A549 (cell line): ENCODE measurements at regions not wholly inside any gene's neighbourhood (a gene's known extent, or its start where the extent isn't known, plus 50 kb on each side); places are given as distances from the start of the nearest gene placed in this dataset.

Experiments
- CEBPB ChIP-seq, 2 experiments: fragments of >200 bp in 1 of 2; sonication (Bioruptor Twin) in 1 of 2; formaldehyde crosslinking in 1 of 2; IDR thresholded peaks; 2 replicates each; pipeline ENCODE4 v1.6.1; 2012 to 2016
- CHD2 ChIP-seq: fragments of 150-350 bp; IDR thresholded peaks from 2 replicates; pipeline ENCODE4 v1.6.1; 2014; ENCODE audit warnings: low read length; ENCODE audit not compliant: partially characterized antibody
- EP300 ChIP-seq, 2 experiments: fragments of >200 bp; sonication (Bioruptor Twin); formaldehyde crosslinking; IDR thresholded peaks; 2 replicates in 1 of 2; 3 replicates in 1 of 2; pipeline ENCODE4 v1.6.1; 2016 to 2017
- GATA3 ChIP-seq: IDR thresholded peaks from 2 replicates; pipeline ENCODE4 v1.6.1; 2012; ENCODE audit warnings: borderline replicate concordance
- HDAC2 ChIP-seq: fragments of 200-600 bp; sonication (generic); IDR thresholded peaks from 2 replicates; pipeline ENCODE4 v1.6.1; 2016
- POLR2A ChIP-seq: IDR thresholded peaks from 2 replicates; pipeline ENCODE4 v1.6.1; 2012; ENCODE audit warnings: mild to moderate bottlenecking, low read length
- RAD21 ChIP-seq, 2 experiments: fragments of >200 bp in 1 of 2; sonication (Bioruptor Twin) in 1 of 2; formaldehyde crosslinking in 1 of 2; IDR thresholded peaks in 1 of 2; conservative IDR thresholded peaks in 1 of 2; 2 replicates in 1 of 2; 3 replicates in 1 of 2; pipeline ENCODE4 v1.6.1; 2012 to 2018; ENCODE audit warnings: inconsistent platforms in 1 of 2
- RCOR1 ChIP-seq: fragments of 150-350 bp; IDR thresholded peaks from 2 replicates; pipeline ENCODE4 v1.6.1; 2014; ENCODE audit warnings: antibody characterized with exemption, low read length, low read depth
- SMC3 ChIP-seq: fragments of >200 bp; sonication (Bioruptor Twin); formaldehyde crosslinking; IDR thresholded peaks from 3 replicates; pipeline ENCODE4 v1.6.1; 2018; ENCODE audit warnings: inconsistent platforms
- TF ChIP-seq, protein P1 (sequence below): fragments of >200 bp; sonication (Bioruptor Twin); formaldehyde crosslinking; IDR thresholded peaks from 3 replicates; pipeline ENCODE4 v1.5.1; 2016

DNA sequence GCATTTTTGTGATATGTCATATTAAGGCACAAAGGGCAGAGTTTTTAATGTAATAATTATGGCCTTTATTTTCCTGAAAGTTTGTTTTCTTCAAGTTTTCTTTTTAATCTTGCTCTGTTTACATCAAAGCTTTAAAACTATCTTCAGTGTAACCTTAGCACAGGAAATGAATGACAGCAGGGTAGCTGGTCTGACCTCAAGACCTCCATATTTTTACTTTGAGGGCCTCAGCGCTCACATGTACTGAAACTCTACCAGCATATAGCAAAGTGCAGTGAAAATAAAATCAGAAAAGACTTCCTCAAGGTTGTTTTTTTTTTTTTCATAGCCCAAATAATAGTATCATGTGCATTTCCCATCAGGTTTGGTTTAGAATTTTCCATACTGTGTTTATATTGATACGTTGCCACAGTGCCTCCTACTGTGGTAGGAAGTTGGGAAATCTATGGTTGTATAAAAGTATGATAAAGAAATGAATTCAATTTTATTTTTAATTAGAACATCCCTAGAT lies 163.4 kb downstream of the UBE2E3 start:
- TF ChIP-seq POLR2A (no peak), RCOR1 (no peak), GATA3 (no peak), SMC3 (no peak), CEBPB (IDR thresholded peaks at IDR 0.05) (no peak), CHD2 (no peak), RAD21 (conservative IDR thresholded peaks at IDR 0.05 in 1 of 2, IDR thresholded peaks at IDR 0.05 in 1 of 2) (no peak), EP300 (IDR thresholded peaks at IDR 0.05) (no peak), HDAC2 (no peak)
- TF ChIP-seq, protein P1, sequence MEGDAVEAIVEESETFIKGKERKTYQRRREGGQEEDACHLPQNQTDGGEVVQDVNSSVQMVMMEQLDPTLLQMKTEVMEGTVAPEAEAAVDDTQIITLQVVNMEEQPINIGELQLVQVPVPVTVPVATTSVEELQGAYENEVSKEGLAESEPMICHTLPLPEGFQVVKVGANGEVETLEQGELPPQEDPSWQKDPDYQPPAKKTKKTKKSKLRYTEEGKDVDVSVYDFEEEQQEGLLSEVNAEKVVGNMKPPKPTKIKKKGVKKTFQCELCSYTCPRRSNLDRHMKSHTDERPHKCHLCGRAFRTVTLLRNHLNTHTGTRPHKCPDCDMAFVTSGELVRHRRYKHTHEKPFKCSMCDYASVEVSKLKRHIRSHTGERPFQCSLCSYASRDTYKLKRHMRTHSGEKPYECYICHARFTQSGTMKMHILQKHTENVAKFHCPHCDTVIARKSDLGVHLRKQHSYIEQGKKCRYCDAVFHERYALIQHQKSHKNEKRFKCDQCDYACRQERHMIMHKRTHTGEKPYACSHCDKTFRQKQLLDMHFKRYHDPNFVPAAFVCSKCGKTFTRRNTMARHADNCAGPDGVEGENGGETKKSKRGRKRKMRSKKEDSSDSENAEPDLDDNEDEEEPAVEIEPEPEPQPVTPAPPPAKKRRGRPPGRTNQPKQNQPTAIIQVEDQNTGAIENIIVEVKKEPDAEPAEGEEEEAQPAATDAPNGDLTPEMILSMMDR, result no peak
